ENCODE measurements at regions not wholly inside any gene's neighbourhood (a gene's known extent, or its start where the extent isn't known, plus 50 kb on each side); places are given as distances from the start of the nearest gene placed in this dataset.

DNA sequence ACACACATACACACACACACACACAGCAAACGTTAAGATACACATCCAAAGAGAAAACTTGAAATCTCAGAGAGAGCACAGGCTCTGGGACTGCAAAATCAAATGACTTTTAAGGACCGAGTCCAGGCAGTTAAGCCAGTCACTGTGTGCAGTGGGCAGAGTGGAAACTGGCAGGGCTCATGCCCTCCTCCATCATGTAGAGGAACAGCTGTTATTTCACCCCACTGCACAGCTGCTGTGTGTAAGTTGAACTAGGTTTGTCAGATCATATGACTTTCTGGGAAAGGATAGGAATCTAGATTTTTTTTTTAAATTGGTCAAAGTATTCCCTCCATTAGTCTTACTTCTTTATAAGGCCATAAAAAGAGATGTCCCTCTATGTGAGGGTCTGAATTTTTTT lies 1002.1 kb downstream of the UQCRFS1 start:
- no peak for DNase-seq (ENCODE audit: low read depth)
- TF ChIP-seq, protein P1, sequence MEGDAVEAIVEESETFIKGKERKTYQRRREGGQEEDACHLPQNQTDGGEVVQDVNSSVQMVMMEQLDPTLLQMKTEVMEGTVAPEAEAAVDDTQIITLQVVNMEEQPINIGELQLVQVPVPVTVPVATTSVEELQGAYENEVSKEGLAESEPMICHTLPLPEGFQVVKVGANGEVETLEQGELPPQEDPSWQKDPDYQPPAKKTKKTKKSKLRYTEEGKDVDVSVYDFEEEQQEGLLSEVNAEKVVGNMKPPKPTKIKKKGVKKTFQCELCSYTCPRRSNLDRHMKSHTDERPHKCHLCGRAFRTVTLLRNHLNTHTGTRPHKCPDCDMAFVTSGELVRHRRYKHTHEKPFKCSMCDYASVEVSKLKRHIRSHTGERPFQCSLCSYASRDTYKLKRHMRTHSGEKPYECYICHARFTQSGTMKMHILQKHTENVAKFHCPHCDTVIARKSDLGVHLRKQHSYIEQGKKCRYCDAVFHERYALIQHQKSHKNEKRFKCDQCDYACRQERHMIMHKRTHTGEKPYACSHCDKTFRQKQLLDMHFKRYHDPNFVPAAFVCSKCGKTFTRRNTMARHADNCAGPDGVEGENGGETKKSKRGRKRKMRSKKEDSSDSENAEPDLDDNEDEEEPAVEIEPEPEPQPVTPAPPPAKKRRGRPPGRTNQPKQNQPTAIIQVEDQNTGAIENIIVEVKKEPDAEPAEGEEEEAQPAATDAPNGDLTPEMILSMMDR (IDR thresholded peaks at IDR 0.05; ENCODE audit: control insufficient read depth, insufficient read depth, low read depth, low read length, missing control alignments), result no peak
- no peak overlapping the region for H3K4me3 ChIP-seq (ENCODE audit: control insufficient read depth, low read depth, low read length)

DNA sequence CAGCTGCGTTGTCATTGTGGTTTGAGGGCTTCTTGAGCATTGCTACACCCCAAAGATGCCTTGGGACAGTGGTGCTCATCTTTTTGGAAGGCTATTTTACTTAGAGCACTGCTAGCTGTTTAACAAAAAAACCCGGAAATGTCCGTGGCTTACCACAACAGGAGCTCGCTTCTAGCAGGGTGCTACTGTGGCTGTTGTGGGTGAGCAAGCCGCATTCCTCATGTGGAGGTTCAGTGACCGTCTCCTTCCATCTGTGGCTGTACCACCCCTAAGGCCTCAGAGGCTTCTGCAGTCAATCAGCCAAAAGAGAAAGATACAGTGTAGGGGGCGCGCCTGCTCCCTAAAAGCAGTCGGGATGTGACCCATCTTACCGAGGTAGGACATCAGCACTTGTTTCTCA lies 1004.2 kb downstream of the UQCRFS1 start:
- DNase-seq (ENCODE audit: low read depth), result no peak
- TF ChIP-seq, protein P1 (IDR thresholded peaks at IDR 0.05; ENCODE audit: control insufficient read depth, insufficient read depth, low read depth, low read length, missing control alignments), result no peak
- H3K4me3 ChIP-seq (ENCODE audit: control insufficient read depth, low read depth, low read length), result no peak overlapping the region

DNA sequence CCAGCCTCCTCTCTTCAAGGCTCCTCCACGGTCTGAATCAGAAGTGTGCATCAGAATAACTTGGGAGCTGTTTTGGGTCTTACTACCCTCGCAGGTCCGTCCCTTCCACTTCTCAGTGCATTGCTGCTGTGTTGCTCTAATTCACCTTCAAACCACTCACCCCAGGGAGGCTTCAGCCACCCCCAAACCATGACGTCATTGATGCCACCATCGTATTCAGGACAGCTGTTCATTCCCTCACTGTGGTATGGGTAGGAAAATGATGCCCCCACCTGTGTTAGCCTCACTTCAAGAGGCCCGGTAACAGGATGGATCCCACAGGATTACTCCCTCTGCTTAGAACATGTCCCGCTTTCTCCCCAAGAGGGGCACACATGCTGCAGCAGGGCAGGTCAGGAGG lies 1005.7 kb downstream of the UQCRFS1 start:
- DNase-seq (ENCODE audit: low read depth), result no peak
- TF ChIP-seq, protein P1 (IDR thresholded peaks at IDR 0.05; ENCODE audit: control insufficient read depth, insufficient read depth, low read depth, low read length, missing control alignments), result no peak
- H3K4me3 ChIP-seq (ENCODE audit: control insufficient read depth, low read depth, low read length), result no peak overlapping the region

DNA sequence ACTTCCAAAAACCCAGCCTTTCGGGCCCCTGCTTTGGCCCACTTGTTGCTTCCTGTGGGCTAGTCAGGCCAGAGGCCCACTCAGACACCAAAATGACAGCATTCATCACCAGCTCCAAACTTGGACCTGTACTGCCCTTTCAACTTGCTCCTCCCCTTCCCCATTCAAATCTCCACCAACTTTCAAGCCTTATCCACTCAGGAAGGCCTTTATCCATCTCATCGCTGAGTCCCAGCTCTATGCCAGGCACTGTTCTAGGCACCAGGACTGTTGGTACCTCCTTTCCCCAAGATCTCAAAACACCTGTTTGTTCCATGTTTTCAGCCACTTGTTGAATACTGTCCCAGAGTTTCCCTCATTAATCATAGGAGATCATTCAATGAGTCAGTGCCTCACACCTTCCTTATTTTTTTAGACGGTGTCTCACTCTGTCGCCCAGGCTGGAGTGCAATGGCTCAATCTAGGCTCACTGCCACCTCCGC lies 1011.4 kb downstream of the UQCRFS1 start:
- DNase-seq (ENCODE audit: low read depth), result no peak
- H3K4me3 ChIP-seq (ENCODE audit: control insufficient read depth, low read depth, low read length), result no peak overlapping the region
- TF ChIP-seq, protein P1 (IDR thresholded peaks at IDR 0.05; ENCODE audit: control insufficient read depth, insufficient read depth, low read depth, low read length, missing control alignments), result no peak

DNA sequence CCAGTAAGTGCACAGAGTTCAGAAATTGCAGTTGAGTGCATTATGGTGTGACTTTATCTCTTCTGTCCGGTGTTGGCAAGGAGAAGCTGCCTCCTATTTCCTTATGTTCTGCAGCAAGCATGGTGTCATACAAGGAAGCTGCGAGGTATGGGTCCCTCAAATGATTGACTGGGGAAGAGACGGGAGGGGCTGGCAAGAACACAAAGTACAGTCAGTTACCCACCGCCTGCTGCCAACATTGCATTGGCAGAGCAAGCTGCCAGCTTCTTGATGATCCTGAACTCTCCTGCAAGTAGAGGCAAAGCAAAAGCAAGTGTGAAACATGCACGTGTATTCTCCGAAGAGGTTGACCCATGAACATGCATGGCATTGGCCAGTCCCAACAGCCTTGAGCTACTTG lies 1013.6 kb downstream of the UQCRFS1 start:
- TF ChIP-seq, protein P1 (IDR thresholded peaks at IDR 0.05; ENCODE audit: control insufficient read depth, insufficient read depth, low read depth, low read length, missing control alignments), result no peak
- no peak for DNase-seq (ENCODE audit: low read depth)

DNA sequence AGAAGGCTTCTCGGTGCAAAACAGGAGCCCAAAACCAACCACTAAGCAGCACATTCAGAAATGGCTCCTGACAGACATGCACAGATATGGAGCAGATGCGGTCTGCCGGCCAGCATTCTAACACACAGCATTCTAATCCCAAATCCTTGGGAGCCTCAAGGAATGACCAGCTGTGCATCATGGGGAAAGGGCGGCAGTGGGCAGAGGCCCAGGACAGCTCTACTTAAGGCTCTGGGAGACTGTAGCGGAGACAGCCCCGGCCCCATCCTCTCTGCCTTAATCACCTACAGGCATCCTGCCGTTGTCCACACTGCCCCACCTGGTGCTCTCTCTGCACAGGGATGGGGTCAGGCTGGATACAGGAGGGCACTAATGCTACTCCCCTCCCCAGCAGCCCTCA lies 1016.0 kb downstream of the UQCRFS1 start:
- H3K4me3 ChIP-seq (ENCODE audit: control insufficient read depth, low read depth, low read length), result no peak overlapping the region
- TF ChIP-seq, protein P1 (IDR thresholded peaks at IDR 0.05; ENCODE audit: control insufficient read depth, insufficient read depth, low read depth, low read length, missing control alignments), result no peak
- no peak for DNase-seq (ENCODE audit: low read depth)

More for the DNA sequence above, 1013.6 kb downstream of the UQCRFS1 start:
- H3K4me3 ChIP-seq (ENCODE audit: control insufficient read depth, low read depth, low read length), result no peak overlapping the region

DNA sequence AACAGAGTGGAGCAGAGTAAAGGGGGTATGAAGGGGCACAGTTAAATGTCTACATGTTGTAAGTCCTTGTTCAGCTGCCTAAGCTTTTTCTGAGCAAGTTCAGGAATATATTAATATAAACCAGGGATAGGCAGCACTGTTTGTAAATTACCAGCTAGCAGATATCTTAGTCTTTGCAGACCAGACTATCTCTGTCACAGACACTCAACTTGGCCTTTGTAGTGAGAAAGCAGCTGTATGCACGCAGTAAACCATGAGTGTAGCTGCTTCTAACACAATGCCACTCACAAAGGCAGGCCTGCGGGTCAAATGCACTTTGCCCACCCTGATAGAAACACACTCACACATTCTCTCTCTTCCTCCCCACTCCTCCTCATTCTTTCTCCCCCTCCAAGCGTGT lies 1016.9 kb downstream of the UQCRFS1 start:
- no peak for DNase-seq (ENCODE audit: low read depth)
- TF ChIP-seq, protein P1 (IDR thresholded peaks at IDR 0.05; ENCODE audit: control insufficient read depth, insufficient read depth, low read depth, low read length, missing control alignments), result no peak
- H3K4me3 ChIP-seq (ENCODE audit: control insufficient read depth, low read depth, low read length), result no peak overlapping the region
